HepG2 (cell line): ENCODE measurements at regions not wholly inside any gene's neighbourhood (a gene's known extent, or its start where the extent isn't known, plus 50 kb on each side); places are given as distances from the start of the nearest gene placed in this dataset.

Source experiments
- CTCF ChIP-seq: sonication (generic); formaldehyde crosslinking; IDR thresholded peaks from 2 replicates; pipeline ENCODE4 v1.5.0; 2020; ENCODE audit warnings: mild to moderate bottlenecking, missing genetic modification reagents, moderate library complexity
- KDM6A ChIP-seq: IDR thresholded peaks from 2 replicates; pipeline ENCODE4 v1.6.1; 2016; ENCODE audit warnings: low read depth
- POLR2AphosphoS5 ChIP-seq: IDR thresholded peaks from 2 replicates; pipeline ENCODE4 v1.6.1; 2012; ENCODE audit warnings: low read depth, low read length
- USF2 ChIP-seq, 2 experiments: sonication (generic) in 1 of 2; formaldehyde crosslinking in 1 of 2; IDR thresholded peaks; 2 replicates each; pipeline versions ENCODE4 v1.5.1 to v1.6.1; 2011 to 2020; ENCODE audit warnings: borderline replicate concordance in 1 of 2, low read depth in 1 of 2, low read length in 1 of 2, mild to moderate bottlenecking in 1 of 2, missing genetic modification reagents in 1 of 2, moderate library complexity in 1 of 2
- ZBTB43 ChIP-seq: sonication (generic); formaldehyde crosslinking; conservative IDR thresholded peaks from 2 replicates; pipeline ENCODE4 v1.4.0; 2020; ENCODE audit warnings: missing genetic modification reagents
- ZNF260 ChIP-seq: sonication (generic); formaldehyde crosslinking; IDR thresholded peaks from 2 replicates; pipeline ENCODE4 v1.4.0; 2020; ENCODE audit warnings: missing genetic modification reagents, low read depth, mild to moderate bottlenecking, borderline replicate concordance
- ZNF263 ChIP-seq: sonication (generic); formaldehyde crosslinking; IDR thresholded peaks from 2 replicates; pipeline ENCODE4 v1.4.0; 2020; ENCODE audit warnings: missing genetic modification reagents
- ZNF580 ChIP-seq: IDR thresholded peaks from 2 replicates; pipeline ENCODE4 v1.6.1; 2016; ENCODE audit warnings: low read depth, borderline replicate concordance

GRCh38 chr2:62426154-62426912 lies 79.7 kb downstream of the TMEM17 start:
- TF ChIP-seq USF2 (IDR thresholded peaks at IDR 0.05; ENCODE audit: low read depth, low read length): no peak
- no peak for TF ChIP-seq USF2 (CRISPR knock-in tag; IDR thresholded peaks at IDR 0.05; ENCODE audit: borderline replicate concordance)
- TF ChIP-seq KDM6A (CRISPR knock-in tag): no peak
- no peak for TF ChIP-seq ZNF580
- TF ChIP-seq ZBTB43 (CRISPR knock-in tag): no peak
- no peak for TF ChIP-seq POLR2AphosphoS5
- TF ChIP-seq ZNF263: no peak
- no peak for TF ChIP-seq ZNF260 (CRISPR knock-in tag)
- no peak for TF ChIP-seq CTCF (CRISPR knock-in tag)
